ENCODE measurements at regions not wholly inside any gene's neighbourhood (a gene's known extent, or its start where the extent isn't known, plus 50 kb on each side); places are given as distances from the start of the nearest gene placed in this dataset.
"Not testable (repeated sequence)": the region's sequence is repeated elsewhere in the genome, so short reads cannot be mapped to it uniquely, and the experiment has no call there.

- not testable (repeated sequence) for DNase-seq (ENCODE audit: low spot score)
Observed at GRCh38 chrX:10469-11458, 270.4 kb upstream of the PLCXD1 start.

- not testable (repeated sequence) for DNase-seq (ENCODE audit: low spot score)
Observed at GRCh38 chrX:13821-14443, 267.2 kb upstream of the PLCXD1 start.

DNA sequence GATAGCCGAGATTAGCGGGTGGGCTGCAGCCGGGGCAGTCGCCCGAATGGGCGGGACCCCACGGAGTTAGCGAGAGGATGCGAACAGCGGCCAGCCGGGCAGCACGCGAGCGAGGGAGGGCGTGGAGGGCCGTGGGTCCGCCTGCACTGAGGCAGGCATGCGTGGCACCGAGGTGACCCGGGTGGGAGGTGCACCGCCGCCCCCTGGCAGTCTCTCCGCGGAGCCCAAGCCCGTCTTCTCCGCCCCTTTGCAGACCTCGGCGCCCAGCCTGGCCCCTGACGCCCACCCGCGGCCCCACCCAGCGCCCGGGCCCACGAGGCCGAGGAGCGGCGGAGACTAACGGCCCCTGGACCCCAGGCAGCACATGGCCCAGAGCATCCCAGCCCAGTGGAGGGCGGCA is 266.7 kb upstream of the PLCXD1 start:
- not testable (repeated sequence) for DNase-seq (ENCODE audit: low spot score)

DNA sequence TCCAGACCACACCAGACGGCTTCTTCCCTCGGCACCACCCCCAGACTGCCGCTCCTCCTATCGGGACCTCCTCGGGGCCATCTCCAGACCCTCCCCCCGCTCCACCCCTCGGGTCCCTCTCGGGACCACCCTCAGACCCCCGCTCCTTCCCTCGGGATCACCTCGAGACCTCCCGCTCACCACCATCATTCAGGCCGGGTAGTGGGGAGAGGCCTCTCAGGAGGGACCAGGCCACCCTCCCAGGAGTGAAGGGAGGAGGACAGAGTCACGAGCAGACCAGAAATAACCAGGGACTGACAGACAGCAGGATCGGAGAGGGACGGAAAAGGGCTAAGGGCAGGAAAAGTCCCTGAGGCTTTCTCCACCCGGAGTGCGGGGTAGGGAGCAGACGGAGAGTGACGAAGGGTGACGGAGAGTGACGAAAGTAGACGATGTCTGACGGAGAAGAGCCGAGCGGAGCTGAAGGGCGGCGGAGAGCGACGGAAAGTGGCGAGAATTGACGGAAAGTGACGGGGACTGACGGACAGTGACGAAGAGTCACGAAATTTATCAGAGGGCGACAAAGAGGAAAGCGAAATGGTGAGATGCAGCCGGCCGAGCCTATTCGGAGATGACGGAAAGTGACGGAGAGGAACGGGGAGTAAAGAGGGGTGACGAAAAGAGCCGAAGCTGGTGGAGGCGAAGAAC is 262.3 kb upstream of the PLCXD1 start:
- DNase-seq (ENCODE audit: low spot score) = not testable (repeated sequence)

- not testable (repeated sequence) for DNase-seq (ENCODE audit: low spot score)
Observed at GRCh38 chrX:19455-19827, 261.7 kb upstream of the PLCXD1 start.

DNA sequence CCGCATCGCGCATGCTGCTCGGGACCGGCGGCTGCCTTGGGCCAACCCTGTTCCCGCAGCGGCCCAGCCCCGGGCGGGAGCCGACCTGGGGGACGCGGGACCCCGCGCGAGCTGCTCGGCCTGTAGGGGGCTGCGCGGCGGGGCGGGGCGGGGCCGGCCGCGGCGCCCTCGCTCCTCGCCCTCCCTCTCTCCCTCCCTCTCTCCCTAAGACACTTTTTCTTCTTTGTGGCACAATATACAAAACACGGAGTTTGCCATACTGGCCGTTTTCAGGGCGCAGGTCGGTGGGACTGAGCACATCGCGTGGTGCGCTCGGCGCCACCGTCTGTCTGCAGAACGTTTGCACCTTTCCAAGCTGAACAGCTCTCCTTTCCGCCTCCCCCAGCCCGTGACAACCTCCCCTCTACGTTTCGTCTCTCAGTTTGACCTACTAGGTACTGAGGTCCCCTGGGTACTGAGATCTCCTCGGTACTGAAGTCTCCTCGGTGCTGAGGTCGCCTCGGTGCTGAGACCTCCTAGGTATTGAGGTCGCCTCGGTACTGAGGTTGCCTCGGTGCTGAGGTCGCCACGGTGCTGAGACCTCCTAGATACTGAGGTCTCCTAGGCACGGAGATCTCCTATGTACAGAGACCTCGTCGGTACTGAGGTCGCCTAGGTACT is 261.1 kb upstream of the PLCXD1 start:
- DNase-seq (ENCODE audit: low spot score) = peak; percentile 1

- DNase-seq (ENCODE audit: low spot score) = not testable (repeated sequence)
Observed at GRCh38 chrX:24139-24538, 257.0 kb upstream of the PLCXD1 start.
